NCI-H524 (cell line): ENCODE measurements at regions not wholly inside any gene's neighbourhood (a gene's known extent, or its start where the extent isn't known, plus 50 kb on each side); places are given as distances from the start of the nearest gene placed in this dataset.
A peak's percentile ranks its signal among the peaks of the same experiment; 100 is the strongest.
"Not testable (repeated sequence)": the region's sequence is repeated elsewhere in the genome, so short reads cannot be mapped to it uniquely, and the experiment has no call there.

Experiments
- DNase-seq, 2 experiments: peaks; one replicate each; lab custom pipeline; 2025; lab: John Stamatoyannopoulos, UW

DNA sequence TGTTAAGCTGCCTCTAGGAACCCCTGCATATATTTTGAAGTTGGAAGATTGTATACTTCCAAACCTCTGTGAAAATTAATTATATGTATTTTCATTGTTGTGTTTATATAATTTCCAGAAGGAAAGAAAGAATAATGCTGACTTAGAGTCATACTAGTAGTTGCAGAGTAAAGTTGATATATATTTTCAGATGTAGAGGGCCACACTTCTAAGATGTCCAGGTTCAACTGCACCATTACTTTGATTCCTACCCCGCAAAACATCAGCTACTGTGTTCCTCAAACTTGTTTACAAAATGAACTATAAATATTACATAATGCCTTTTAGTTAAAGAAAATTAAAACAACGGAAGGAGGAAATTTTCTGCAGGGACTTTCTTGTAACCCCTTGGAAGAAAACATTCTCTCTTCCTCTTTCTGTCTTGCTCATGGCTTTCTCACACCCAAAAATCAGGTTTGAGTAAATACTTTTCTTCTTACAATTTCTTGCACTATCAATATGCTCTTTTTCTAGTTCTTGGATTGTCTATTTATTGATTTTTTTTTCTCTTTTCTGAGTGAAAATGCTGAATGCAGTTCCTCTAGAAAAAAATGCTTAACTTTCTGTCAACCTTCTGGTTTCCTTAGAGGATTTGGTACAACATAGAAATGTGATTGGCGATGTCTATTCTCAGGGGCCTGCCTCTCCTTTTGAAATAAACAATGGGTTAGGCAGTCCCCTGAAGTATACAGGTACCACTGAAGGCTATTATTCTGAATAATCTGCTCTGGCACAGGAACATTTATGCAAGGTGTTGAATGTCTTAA, 867.8 kb downstream of the TTLL7 start:
- no peak for DNase-seq

DNA sequence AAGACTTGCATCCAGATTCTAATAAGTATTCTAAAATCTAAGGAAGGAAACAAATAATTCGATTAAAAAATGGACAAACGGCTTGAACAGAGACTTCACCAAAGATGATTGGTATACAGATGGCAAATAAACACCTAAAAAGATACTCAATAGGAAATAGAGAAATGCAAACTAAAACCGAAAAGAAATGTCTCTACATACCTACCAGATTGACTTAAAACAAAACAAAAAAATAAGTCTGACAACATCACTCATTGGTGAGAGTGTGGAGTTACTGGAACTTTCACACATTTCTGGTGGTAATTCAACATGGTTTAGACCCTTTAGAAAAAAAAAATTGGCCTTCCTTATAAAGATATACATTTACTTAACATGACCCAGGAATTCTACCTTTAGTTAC, 869.8 kb downstream of the TTLL7 start:
- DNase-seq: no peak

DNA sequence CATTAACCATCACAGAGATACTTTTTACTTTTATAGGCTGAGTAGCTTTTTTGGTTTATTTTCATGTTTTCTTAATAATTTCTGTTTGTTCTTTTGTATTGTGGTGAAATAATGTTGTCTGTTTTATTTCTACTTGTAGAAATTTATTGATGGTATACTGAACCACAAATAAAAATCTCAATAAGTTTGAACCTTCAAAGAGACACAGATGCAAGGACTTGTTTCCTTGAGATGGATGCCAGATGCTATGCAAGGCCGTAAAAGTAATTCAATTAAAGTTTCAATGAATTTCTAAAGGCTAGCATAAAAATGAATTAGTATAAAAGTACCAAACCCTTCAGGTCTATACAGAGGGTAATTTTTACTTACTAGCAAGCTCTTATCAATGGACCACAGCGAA, 873.5 kb downstream of the TTLL7 start:
- no peak for DNase-seq

DNA sequence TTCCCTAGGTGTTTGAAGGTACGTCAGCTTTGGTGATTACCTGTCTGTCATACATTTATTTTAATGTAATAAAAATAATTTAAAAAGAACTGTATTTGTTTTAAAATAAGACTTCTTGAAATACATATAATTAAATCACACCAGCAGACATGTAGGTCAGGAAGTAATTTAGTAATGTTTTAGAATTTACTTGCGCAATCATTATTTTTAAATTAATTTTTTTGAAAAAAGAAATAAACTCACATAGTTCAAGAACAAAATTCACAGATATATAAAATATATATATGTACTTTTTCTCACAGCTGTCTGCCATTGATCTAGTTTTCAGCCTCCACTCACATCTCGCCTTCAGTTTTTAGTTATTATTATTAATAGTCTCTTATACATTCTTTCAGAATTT, 875.9 kb downstream of the TTLL7 start:
- DNase-seq: no peak

DNA sequence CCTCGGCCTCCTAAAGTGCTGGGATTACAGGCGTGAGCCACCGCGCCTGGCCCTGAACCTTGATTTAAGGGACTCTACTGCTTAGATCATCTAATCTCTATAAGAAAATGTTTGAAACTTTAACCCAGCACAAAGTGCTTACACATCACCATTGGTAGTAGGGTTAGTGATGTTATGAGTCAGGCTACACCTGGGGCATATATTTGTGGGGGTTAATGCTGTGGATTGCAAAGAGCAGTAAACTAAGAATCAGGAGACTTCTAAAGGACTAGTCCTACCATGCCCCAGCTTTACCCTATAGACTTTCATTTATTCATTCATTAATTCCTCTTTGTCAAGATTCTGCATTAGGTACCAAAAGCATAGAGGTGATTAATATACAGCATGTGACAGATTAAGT, 880.5 kb downstream of the TTLL7 start:
- no peak for DNase-seq

DNA sequence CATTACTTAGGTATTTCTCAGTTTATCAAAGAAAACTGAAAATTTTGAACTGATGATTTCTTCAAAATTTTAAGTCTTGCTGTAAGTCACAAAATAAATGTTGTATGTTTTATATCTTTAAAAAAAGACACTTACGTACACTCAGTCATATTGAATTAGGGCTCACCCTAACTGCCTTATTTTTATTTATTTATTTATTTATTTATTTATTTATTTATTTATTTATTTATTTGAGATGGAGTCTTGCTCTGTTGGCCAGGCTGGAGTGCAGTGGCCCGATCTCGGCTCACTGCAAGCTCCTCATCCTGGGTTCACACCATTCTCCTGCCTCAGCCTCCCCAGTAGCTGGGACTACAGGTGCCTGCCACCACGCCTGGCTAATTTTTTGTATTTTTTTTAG, 881.9 kb downstream of the TTLL7 start:
- not testable (repeated sequence) for DNase-seq

DNA sequence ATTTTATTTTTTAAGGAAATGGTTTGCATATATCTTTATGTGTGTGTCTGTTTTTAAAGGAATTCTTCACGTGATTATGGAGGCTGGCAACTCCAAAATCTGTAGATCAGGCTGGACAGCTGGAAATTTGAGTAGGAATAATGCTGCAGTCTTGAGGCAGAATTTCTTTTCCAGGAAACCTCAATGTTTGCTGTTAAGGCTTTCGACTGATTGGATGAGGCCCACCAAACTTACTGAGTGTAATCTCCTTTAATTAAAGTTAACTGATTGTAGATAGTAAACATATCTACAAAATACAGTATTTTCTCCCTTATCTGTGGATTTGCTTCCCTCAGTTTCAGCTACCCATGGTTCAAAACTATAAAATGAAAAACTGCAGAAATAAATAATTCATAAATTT, 883.1 kb downstream of the TTLL7 start:
- no peak for DNase-seq

DNA sequence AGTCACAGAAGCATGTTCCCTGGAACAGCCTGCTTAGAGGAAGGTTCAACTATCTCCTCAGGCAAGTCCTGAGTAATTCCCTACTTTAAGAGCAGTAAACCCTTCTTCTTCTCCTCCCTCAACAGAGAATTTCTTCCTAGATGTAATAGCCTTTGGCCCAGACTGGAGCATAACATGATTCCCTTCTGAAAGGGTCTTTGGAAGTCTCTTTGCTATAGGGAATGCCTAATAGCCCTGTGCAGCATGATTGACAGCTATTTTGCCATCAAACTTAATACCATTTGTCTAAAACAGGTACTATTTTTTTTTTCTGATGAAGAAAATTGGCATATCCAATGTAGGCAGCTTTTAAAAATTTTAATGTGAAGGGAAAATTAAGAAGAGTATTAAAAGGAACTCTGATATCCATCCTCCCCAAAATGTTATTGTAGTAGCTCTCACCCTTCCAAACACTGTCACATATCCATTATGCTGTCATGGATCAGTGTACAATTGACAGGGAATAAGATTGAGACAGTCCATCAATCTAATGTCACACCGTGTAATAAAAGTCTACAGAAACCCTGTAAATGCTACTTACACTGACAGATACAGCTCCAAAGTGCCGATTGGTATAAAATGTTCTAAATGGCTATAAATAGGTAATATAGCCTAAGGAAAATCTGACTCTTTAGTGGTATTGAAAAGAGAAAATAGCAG, 884.6 kb downstream of the TTLL7 start:
- no peak for DNase-seq

DNA sequence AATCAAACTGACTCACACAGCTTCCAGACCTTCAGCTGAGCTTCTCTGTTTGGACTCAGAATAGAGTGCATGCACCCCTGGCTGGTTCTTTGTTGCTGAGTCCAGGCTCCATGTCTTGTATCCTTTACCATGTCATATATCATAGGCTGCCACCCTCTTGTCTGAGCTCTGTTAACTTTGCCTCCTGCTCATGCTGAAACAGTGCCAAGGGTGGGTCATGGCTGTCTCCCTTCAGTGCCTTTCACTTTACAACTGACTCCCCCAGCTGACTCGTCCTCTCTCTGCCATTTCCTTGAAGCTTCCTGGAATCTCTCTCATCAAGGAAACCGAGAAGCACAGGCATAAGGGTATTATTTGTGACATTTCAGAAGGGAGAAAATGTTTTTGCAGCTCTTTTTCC, 885.3 kb downstream of the TTLL7 start:
- DNase-seq: no peak

DNA sequence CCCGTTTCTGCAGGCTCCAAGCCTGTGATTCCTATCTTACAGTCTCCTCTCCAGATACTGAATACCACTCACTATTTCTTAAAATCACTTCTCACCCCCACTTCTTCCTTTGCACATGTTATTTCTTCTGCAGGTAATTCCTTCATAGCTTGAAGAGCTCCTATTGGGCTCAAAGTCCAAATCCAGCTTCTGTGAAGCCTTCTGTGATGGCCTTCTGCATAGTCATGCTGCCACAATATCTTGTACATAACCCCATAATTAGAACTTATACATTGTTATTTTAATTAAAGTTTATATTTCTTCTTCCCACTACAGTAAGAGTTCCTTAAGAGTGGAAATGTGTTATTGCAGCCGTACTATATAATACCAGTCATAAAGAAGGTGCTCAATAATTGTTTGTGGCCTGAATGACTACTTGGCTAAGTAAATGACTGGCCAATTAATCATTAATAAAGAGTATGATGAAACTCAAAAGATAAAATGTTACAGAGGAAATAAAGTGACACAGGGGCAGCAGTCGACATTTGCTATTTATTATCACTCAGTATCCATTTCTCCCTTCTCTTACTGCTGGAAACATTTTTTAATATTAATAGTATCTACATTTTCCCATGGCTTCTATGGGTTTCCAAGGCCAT, 886.6 kb downstream of the TTLL7 start:
- no peak for DNase-seq

DNA sequence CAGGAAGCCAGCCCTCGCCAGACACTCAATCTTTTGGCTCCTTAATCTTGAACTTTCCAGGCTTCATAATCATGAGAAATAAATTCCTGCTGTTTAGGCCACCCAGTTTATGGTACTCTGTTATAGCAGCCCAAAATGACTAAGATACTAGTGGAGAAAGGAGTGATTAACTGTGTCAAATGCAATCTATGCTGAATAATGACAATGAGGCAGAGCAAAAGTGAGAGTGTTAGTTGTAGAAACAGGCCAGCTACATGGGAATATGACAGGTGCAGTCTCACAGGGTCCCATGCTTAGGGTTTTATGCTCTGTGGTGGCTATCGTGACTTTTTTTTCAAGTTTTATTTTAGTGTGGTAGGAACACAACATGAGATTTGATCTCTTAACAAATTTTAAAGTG, 888.8 kb downstream of the TTLL7 start:
- no peak for DNase-seq

DNA sequence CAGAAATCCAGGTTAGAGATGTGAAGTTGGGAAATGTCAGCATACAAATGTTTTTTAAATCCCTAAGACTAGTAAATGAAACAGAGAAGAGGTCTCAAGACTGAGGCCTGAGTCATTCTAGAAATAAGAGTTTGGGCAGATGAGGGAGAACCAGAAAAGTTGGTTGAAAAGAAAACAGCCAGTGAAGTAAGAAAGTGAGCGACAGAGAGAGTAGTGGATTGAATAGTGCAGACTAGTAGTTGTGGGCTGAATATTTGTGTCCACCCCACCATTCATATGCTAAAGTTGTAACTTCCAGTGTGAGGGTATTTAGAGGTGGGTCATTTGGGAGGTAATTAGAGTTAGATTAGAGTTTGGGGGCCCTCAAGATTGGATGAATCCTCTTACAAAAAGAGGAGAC, 889.2 kb downstream of the TTLL7 start:
- DNase-seq: no peak

DNA sequence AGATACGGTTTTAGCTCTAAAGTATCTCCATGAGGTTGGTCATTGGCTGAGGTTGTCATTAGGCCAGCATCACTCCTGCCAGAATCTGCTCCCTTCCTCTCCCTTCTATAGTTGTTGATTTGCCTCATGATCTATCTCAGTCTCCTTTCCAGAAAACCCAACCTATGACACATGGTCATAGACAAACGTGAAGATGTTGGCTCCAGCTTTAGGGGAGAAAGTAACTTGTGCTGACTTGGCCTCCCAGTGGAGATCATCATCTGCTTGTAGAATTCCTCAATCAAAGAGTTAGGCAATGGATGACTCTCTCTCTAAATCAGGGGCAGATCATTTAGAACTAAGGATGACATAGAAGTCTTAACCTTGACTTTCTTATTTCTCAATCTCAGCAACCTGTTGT, 894.4 kb downstream of the TTLL7 start:
- no peak for DNase-seq

DNA sequence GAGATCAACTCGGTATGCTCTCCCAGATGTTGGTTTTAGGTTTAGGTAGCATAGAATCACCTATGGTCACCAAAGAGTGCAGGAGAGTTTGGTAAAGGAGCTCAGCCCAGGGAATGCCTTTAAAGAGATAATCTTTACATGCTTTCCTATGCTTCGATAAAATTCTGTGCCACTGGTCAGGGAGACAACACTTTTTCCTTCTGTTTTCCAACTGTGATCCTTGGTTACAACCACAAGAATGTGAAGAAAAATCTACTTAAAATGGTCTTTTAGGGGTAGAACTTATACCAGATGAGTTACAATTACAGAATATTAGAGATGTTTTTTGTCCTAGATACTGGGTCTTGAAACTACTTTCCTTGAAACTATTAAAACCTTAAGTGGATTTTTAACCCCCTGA, 895.6 kb downstream of the TTLL7 start:
- DNase-seq: no peak

DNA sequence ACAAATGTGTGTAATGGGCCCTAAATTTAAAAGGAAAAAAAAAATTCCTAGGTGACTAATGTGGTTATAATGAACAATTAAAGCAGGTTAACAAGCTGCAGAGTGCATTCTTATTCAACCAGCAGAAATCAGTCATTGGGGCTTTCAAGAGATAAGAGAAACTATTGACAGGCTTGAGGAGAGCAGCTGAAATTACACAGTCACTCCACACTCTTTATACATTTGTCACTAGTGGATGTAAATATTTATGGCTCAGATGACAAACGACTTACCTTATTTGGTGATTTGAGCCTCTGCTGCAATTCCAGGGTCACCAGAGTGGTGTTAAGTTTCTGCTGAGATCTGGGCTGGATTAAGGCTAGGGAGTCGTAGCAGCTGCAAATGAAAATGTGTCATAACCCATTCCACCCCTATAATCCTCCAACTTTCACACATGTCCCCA, 896.3 kb downstream of the TTLL7 start:
- DNase-seq: peak; percentile 39 to 92

DNA sequence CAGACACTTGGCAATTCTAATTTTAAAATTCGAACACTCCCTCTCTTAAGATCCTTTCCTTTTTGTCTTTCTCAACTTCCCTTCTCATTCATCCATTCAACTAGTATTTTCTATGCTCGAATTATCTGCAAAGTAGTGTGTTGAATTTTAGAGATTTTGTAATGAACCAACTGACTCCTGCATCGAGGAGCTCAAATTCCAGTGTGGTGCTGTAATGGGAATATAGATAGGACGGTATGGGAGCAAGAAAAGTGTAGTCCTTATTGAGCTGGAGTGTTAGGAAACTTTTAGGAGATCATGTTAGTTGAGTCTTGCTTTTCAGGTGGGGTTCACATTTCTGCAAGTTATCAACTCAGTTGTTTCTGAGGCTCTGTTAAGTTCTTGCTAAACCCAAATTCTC, 897.5 kb downstream of the TTLL7 start:
- no peak for DNase-seq

DNA sequence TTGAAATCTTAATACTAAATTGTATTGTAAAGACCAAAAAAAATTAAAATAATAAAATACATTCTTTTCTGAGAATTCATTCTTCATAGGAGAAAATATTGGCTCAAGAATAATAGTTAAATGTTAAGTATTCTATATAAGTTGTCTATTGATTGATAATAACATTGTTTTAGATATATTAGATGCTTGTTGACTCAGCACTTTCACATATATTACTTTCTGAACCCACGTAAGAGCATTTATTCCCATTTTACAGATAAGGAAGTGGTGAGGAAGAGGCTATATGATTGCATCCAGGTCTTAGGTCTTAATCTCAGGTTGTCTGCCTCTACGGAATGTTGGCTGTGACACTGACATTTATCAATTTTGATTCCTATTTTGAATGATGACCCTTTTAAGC, 898.8 kb downstream of the TTLL7 start:
- DNase-seq: no peak

DNA sequence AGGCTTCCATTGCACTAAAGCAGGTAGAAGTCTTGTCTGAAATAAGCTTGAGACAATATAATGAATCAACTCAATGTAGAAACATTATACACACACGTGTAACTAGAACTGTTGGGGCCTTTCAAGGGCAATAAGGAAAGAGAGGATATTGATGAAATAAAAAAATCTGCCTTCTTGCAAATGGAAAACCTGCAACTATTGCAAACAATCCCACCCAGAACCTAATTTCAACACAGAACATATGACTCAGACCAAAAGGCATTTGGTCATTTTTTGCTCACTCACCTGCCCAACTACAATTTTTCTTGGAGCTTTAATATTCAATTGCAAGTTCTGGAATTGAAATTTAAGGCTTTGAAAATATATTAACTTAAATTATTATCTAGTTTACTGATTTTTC, 900.1 kb downstream of the TTLL7 start:
- no peak for DNase-seq

DNA sequence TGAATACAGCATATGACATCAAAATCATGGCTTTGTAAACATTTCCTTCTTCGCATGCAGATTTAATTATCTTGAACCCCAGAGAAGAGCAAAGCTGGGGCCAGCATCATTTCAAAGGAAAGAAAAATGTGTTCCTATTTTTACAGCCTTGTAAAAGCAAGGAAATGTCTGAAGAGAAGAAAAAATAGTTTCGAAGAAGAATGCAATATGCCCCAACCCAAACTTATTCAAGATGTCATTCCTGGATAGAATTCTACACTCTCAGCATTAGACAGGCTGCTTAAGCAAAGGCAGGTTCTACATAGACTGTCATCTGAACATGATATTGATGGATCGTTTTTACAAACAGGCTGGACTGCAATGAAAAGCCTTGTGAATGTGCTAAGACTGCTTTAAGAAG, 900.8 kb downstream of the TTLL7 start:
- no peak for DNase-seq

DNA sequence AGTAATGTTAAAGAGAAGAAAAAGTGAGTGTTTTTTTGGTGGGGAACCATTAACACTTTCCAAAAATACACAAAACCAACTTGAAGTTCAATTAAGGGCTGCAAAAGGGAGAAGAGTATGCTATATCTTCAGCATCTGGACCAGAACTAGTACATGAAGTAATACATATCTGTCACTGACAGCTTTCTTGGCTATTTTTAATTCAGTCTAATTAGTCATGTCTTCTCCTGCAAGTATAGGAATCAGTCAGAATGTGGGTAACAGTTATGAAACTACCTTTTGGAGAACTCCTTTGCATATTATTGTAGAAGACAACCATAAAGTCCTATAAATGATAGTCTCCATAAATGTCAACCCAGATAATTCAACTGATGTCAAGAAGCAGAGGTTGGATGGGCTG, 901.2 kb downstream of the TTLL7 start:
- no peak for DNase-seq

DNA sequence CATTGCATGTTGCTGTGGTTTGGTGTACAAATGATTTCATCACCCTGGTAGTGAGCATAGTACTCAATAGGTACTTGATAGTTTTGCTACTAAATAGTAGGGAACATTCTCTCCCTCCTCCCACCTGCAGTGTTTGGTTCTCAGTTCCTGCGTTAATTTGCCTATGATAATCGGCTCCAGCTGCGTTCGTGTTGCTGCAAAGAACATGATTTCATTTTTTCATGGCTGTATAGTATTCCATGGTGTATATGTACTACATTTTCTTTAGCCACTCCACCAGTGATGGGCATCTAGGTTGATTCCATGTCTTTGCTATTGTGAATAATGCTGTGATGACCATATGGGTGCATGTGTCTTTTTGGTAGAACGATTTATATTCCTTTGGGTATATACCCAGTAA, 903.4 kb downstream of the TTLL7 start:
- DNase-seq: no peak

DNA sequence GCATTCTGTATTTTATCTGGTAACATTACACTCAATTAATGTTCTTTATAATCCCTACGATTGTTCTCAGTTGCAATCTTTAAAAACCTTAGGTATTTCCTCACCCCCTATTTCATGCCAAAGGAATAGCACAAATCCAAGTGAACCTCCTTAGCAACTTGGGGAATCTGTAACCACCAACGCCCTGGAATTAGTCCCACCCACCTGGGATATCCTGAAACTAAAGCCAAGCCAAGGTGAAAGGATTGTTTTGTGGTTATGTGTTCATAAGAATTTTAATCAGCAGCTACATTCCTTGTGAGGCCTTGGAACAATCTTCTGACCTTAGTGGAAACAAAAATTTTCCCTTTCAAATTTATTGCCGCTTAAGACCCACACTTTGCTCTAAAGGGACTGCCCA, 908.7 kb downstream of the TTLL7 start:
- no peak for DNase-seq

DNA sequence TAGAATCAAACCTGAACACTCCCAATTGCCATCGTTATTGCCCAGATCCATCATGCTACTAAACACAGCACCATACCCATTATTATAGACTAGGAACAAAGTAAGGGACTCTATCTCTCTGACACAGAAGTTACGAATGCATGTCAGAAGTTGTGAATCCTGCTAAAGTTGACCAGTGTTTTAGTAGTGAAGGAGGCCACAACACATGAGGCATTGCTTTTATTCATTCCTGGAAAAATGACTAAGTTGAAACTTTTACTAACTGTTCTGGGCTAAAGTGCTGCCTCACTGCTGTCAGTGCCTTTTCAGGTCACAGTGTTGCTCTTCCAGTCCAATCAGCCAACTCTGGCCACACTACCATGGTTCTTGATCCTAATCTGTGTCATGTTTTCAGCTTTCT, 911.1 kb downstream of the TTLL7 start:
- DNase-seq: no peak
